Activated T-helper 2 cell treated with anti-CD3 and anti-CD28 coated beads, Interferon-gamma antibody, Interleukin-2, Interleukin-4, amounts not matched to agents 10 μg/mL and 5 μg/mL and 100 μg/mL, durations not matched to agents 14 hours and 24 hours and 36 hours (primary cell): ENCODE measurements at regions not wholly inside any gene's neighbourhood (a gene's known extent, or its start where the extent isn't known, plus 50 kb on each side); places are given as distances from the start of the nearest gene placed in this dataset.

Experiments used
- DNase-seq: peaks from one replicate; pipeline ENCODE4 v3.0.0; 2021; ENCODE audit warnings: low spot score
- H3K27ac Mint-ChIP-seq: one replicate; pipeline ENCODE4 v1.8.0; 2021; ENCODE audit warnings: mixed read lengths
- H3K27me3 Mint-ChIP-seq: one replicate; pipeline ENCODE4 v1.8.0; 2021; ENCODE audit warnings: low read depth, mixed read lengths
- H3K36me3 Mint-ChIP-seq: one replicate; pipeline ENCODE4 v1.8.0; 2021; ENCODE audit warnings: low read depth, mixed read lengths
- H3K4me1 Mint-ChIP-seq: one replicate; pipeline ENCODE4 v1.8.0; 2021; ENCODE audit warnings: low read depth, mixed read lengths
- H3K4me3 Mint-ChIP-seq: one replicate; pipeline ENCODE4 v1.8.0; 2021; ENCODE audit warnings: low read depth, mild to moderate bottlenecking, moderate library complexity, mixed read lengths
- H3K9me3 Mint-ChIP-seq: one replicate; pipeline ENCODE4 v1.8.0; 2021; ENCODE audit warnings: mixed read lengths
- intact Hi-C: fragments of 100-400 bp; cut with micrococcal nuclease; formaldehyde crosslinking; loops from one replicate; pipeline ENCODE4 v1.15.1; 2023

DNA sequence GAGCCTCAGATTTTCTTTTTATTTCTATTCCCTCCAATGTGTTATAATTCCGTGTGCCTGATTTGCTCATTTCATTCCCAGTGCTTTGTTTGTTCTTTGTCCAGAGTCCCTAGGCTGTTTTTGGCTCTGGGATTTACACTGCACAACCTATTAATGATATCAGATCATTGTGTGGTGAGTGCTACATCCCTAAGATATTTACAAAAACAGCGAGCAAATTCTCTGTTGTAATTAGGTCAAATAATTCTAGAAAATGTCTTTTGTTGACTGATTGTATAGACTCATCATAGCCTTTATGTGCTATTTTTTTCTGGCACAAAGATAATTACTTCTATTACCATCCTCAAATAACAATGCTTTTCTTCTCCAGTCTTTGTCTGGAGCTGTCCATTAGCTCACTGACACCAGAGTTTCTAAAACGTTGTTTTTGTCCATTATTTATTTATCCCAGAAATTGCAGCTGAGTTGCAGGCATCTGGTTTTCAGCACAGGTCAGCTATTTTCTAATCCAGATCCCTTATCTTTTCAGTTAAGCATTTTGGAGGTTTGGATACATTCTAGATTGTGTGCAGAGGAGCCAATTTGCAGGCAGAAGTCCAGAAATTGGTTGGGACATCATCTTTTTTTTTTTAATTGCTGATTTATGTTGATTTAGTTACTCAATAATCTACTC is 379.9 kb upstream of the DMAC1 start:
- intact Hi-C loops = no loop called here
- DNase-seq = no peak
- peaks cover 3% of the 10 kb centered on the region for H3K27me3 Mint-ChIP-seq
- no peak overlapping the region for H3K27ac Mint-ChIP-seq
- H3K9me3 Mint-ChIP-seq = no peaks in the 10 kb centered on the region
- H3K4me1 Mint-ChIP-seq = no peaks in the 10 kb centered on the region
- H3K36me3 Mint-ChIP-seq = no peaks in the 10 kb centered on the region
- no peak overlapping the region for H3K4me3 Mint-ChIP-seq

GRCh38 chr9:8172000-8172399 is 372.4 kb upstream of the DMAC1 start:
- Mint-ChIP-seq H3K27me3 (peaks cover 8% of the 10 kb centered on the region), H3K4me3 (no peak overlapping the region), H3K4me1 (no peaks in the 10 kb centered on the region), H3K9me3 (no peaks in the 10 kb centered on the region), H3K27ac (no peak overlapping the region), H3K36me3 (no peaks in the 10 kb centered on the region)
- intact Hi-C loops = no loop called here
- no peak for DNase-seq

GRCh38 chr9:8168916-8169438 is 369.4 kb upstream of the DMAC1 start:
- no peak for DNase-seq

GRCh38 chr9:8160787-8161186 is 361.2 kb upstream of the DMAC1 start:
- intact Hi-C loops = no loop called here
- Mint-ChIP-seq H3K4me3 (no peak overlapping the region), H3K27ac (no peak overlapping the region), H3K4me1 (no peaks in the 10 kb centered on the region), H3K27me3 (no peaks in the 10 kb centered on the region), H3K9me3 (no peaks in the 10 kb centered on the region), H3K36me3 (no peaks in the 10 kb centered on the region)
- DNase-seq = no peak

More at GRCh38 chr9:8168916-8169438, 369.4 kb upstream of the DMAC1 start:
- H3K27me3 Mint-ChIP-seq = peaks cover 10% of the 10 kb centered on the region
- H3K4me1 Mint-ChIP-seq = no peaks in the 10 kb centered on the region
- H3K36me3 Mint-ChIP-seq = no peaks in the 10 kb centered on the region
- no peak overlapping the region for H3K27ac Mint-ChIP-seq
- no peak overlapping the region for H3K4me3 Mint-ChIP-seq
- no peaks in the 10 kb centered on the region for H3K9me3 Mint-ChIP-seq
- intact Hi-C loops = no loop called here

GRCh38 chr9:8158574-8158973 is 359.0 kb upstream of the DMAC1 start:
- Mint-ChIP-seq H3K4me3 (no peak overlapping the region), H3K36me3 (no peaks in the 10 kb centered on the region), H3K4me1 (no peaks in the 10 kb centered on the region), H3K27ac (no peak overlapping the region), H3K27me3 (no peaks in the 10 kb centered on the region), H3K9me3 (no peaks in the 10 kb centered on the region)
- intact Hi-C loops = no loop called here
- DNase-seq = no peak

DNA sequence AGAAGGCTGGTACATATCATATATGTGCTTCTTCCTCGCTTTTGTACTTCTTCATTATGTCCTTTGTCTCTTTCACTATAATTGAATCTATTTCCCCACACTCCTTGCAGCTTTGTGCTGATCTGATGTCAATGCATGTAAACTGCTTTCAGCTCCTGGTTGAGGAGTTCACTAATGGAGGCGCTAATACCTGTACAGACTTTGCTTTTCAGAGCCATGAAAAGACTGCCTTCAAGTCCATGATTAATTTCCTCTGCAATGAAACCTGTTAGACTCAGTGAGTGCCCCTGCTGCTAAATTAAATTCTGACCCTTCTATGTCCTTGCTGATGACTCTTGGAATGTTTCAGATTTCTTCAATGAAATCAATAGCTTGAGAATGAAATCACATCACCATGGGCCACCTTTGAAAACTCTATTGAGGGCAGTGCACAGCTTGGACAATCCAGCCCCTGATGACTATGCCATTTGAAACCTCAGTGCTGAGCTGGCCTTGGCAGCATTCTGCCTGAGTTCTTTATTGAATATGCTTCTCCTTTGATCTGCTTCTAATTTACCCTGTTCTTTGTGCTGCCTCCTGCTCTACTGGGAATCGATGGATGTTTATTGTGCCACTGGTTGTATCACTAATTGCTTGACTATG is 358.2 kb upstream of the DMAC1 start:
- H3K4me3 Mint-ChIP-seq = no peak overlapping the region
- no peaks in the 10 kb centered on the region for H3K27me3 Mint-ChIP-seq
- no peak for DNase-seq
- H3K9me3 Mint-ChIP-seq = no peaks in the 10 kb centered on the region
- no peaks in the 10 kb centered on the region for H3K36me3 Mint-ChIP-seq
- intact Hi-C loops = no loop called here
- H3K4me1 Mint-ChIP-seq = no peaks in the 10 kb centered on the region
- no peak overlapping the region for H3K27ac Mint-ChIP-seq

DNA sequence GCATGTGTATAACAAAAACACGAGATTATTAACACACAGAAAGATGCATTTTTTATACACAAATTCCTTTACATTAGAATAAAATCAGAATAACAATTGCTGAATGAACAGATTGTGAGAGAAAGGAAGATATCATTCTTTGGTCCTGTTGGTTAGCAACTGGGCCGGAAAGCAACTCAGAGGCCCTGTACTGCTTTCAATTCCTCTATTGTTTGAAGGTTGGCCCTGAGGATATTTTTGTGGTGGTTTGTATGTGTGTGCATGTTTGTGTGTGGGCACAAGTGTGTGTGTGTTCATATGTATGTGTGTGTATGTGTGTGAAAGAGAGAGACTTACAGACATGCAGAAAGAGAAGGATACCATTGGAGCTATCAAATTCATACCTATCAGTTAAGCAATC is 356.8 kb upstream of the DMAC1 start:
- Mint-ChIP-seq H3K36me3 (no peaks in the 10 kb centered on the region), H3K27ac (no peak overlapping the region), H3K4me3 (no peak overlapping the region), H3K9me3 (peaks cover 5% of the 10 kb centered on the region), H3K4me1 (no peaks in the 10 kb centered on the region), H3K27me3 (no peaks in the 10 kb centered on the region)
- intact Hi-C loops = no loop called here
- no peak for DNase-seq

DNA sequence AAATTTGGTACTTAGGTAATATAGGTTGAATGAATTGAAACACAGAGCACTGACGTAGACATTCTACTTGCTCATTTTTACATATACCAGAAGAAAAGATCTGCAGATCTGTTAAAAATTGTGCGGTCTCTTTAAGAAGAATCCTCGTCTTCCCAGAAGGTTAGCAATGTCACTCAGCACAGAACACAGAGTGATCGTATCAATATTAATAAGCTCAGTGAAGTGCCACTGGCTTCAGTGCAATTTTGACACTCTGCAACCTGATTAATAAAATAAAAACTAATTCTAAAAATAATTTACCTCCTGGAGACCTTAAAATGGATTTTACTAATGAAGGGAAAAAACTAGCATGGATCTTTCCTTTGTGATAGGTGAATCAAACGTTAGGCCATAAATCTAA is 356.1 kb upstream of the DMAC1 start:
- H3K27ac Mint-ChIP-seq = no peak overlapping the region
- H3K4me1 Mint-ChIP-seq = no peaks in the 10 kb centered on the region
- H3K27me3 Mint-ChIP-seq = no peaks in the 10 kb centered on the region
- no peak overlapping the region for H3K4me3 Mint-ChIP-seq
- H3K36me3 Mint-ChIP-seq = peaks cover 1% of the 10 kb centered on the region
- peaks cover 11% of the 10 kb centered on the region for H3K9me3 Mint-ChIP-seq
- DNase-seq = no peak
- intact Hi-C loops = no loop called here

DNA sequence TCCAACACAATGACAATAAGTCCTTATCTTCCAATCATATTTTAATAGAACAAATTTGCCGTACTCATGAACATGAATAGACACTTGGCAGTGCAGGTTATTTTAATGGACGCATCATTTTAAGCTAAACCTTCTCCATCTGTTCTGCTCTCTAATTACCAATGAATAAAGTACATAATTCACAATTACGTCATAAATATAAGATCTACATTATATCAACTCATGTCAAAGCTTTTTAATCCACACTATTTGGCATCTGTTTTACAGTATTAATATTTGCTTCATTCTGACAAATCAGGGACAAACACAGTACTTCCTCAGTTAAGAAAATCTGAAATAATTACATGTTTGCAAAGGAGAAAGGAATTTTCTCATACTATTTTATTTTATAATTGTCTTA is 344.1 kb upstream of the DMAC1 start:
- DNase-seq = no peak
- no peaks in the 10 kb centered on the region for H3K36me3 Mint-ChIP-seq
- H3K4me1 Mint-ChIP-seq = no peaks in the 10 kb centered on the region
- intact Hi-C loops = no loop called here
- no peaks in the 10 kb centered on the region for H3K27me3 Mint-ChIP-seq
- H3K4me3 Mint-ChIP-seq = no peak overlapping the region
- H3K9me3 Mint-ChIP-seq = no peaks in the 10 kb centered on the region
- H3K27ac Mint-ChIP-seq = no peak overlapping the region

DNA sequence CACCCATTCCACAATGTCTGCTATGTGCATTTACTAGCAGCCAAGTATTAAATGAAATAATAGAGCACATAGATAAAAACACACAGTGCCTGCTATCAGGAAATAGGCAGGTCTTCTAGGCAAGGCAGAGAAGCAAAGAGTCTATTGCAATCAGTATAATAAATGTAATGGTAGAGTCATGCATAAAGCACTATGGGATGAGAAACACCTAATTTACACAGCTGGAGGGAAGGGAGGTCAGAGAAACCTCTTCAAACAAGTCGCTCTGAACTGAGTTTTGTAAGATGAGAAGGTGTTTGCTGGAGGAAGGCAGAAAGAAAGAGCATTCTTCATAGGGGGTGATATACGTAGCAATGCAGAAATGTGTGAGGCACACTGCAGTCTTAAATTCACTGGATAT is 341.0 kb upstream of the DMAC1 start:
- Mint-ChIP-seq H3K27me3 (no peaks in the 10 kb centered on the region), H3K4me1 (no peaks in the 10 kb centered on the region), H3K4me3 (no peak overlapping the region), H3K27ac (no peak overlapping the region), H3K9me3 (no peaks in the 10 kb centered on the region), H3K36me3 (no peaks in the 10 kb centered on the region)
- DNase-seq = no peak
- intact Hi-C loops = no loop called here

GRCh38 chr9:8139756-8140155 is 340.2 kb upstream of the DMAC1 start:
- no peaks in the 10 kb centered on the region for H3K27me3 Mint-ChIP-seq
- no peak for DNase-seq
- no peaks in the 10 kb centered on the region for H3K4me1 Mint-ChIP-seq
- no peaks in the 10 kb centered on the region for H3K9me3 Mint-ChIP-seq
- no peak overlapping the region for H3K4me3 Mint-ChIP-seq
- H3K36me3 Mint-ChIP-seq = no peaks in the 10 kb centered on the region
- intact Hi-C loops = no loop called here
- no peak overlapping the region for H3K27ac Mint-ChIP-seq

DNA sequence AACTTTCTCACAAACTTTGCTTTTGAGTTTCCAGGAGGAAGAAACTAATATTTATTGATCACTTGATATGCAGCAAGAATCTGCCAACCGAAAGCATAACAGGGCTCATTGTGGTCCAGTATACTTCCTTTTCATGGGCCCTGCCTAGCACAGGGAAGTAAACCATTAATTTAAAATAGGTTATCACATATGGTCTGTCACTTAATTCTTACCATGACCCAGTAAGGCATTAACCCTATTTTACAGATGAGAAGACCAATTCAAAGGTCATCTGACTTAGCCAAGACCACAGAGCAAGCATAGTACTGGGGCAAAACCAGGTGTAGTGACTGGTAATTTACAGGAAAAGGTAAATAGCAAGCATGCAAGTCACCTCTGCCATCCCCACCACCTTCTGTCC is 336.9 kb upstream of the DMAC1 start:
- no peaks in the 10 kb centered on the region for H3K27me3 Mint-ChIP-seq
- intact Hi-C loops = no loop called here
- no peaks in the 10 kb centered on the region for H3K36me3 Mint-ChIP-seq
- no peak for DNase-seq
- no peak overlapping the region for H3K27ac Mint-ChIP-seq
- no peak overlapping the region for H3K4me3 Mint-ChIP-seq
- no peaks in the 10 kb centered on the region for H3K9me3 Mint-ChIP-seq
- H3K4me1 Mint-ChIP-seq = no peaks in the 10 kb centered on the region

GRCh38 chr9:8134635-8135034 is 335.1 kb upstream of the DMAC1 start:
- Mint-ChIP-seq H3K4me3 (no peak overlapping the region), H3K27ac (no peak overlapping the region), H3K27me3 (no peaks in the 10 kb centered on the region)

More at GRCh38 chr9:8134635-8135034, 335.1 kb upstream of the DMAC1 start:
- Mint-ChIP-seq H3K36me3 (no peaks in the 10 kb centered on the region), H3K4me1 (no peaks in the 10 kb centered on the region), H3K9me3 (no peaks in the 10 kb centered on the region)
- DNase-seq = no peak
- intact Hi-C loops = no loop called here
